Thyroid gland (tissue), 4 donors: ENCODE measurements at regions not wholly inside any gene's neighbourhood (a gene's known extent, or its start where the extent isn't known, plus 50 kb on each side); places are given as distances from the start of the nearest gene placed in this dataset.
"Not testable (repeated sequence)": the region's sequence is repeated elsewhere in the genome, so short reads cannot be mapped to it uniquely, and the experiment has no call there.

ENCODE experiments used
- DNase-seq, 2 donors: peaks; one replicate each; pipeline ENCODE4 v3.0.0-alpha.2; 2019
- H3K27ac ChIP-seq, 3 donors: fragments of 200-600 bp; sonication (generic); 1 replicate in 2 of 3; 2 replicates in 1 of 3; pipeline ENCODE4 v1.5.1; 2016 to 2019; ENCODE audit warnings: mild to moderate bottlenecking in 1 of 3, moderate library complexity in 1 of 3
- H3K27me3 ChIP-seq: fragments of 200-600 bp; sonication (generic); one replicate; pipeline ENCODE4 v1.5.1; 2019
- H3K36me3 ChIP-seq, 2 donors: fragments of 200-600 bp; sonication (generic); one replicate each; pipeline ENCODE4 v1.5.1; 2016 to 2019
- H3K4me1 ChIP-seq, 2 donors: fragments of 200-600 bp; sonication (generic); one replicate each; pipeline ENCODE4 v1.5.1; 2017 to 2019
- H3K4me3 ChIP-seq, 3 donors: fragments of 200-600 bp; sonication (generic); replicated peaks in 1 of 3; 1 replicate in 2 of 3; 2 replicates in 1 of 3; pipeline ENCODE4 v1.5.1; 2016; ENCODE audit warnings: mild to moderate bottlenecking in 1 of 3
- H3K9me3 ChIP-seq: fragments of 200-600 bp; sonication (generic); one replicate; pipeline ENCODE4 v1.5.1; 2017
- CTCF ChIP-seq, 6 experiments: fragments of 200-600 bp in 3 of 6; fragments of 450-650 bp in 3 of 6; sonication (generic) in 3 of 6; IDR thresholded peaks; one replicate each; pipeline ENCODE4 v1.5.1; 2016 to 2019; ENCODE audit warnings: antibody characterized with exemption in 6 of 6, mild to moderate bottlenecking in 2 of 6, inconsistent platforms in 1 of 6, moderate library complexity in 1 of 6
- POLR2A ChIP-seq, 2 donors: fragments of 450-650 bp; IDR thresholded peaks; one replicate each; pipeline ENCODE4 v1.6.1; 2017; ENCODE audit warnings: antibody characterized with exemption in 2 of 2, mild to moderate bottlenecking in 2 of 2, moderate library complexity in 1 of 2
- WGBS, 2 donors: methylation state at CpG; one replicate each; pipeline ENCODE4 v1.1.5; 2017; 5-methylcytosine and 5-hydroxymethylcytosine counted together
- intact Hi-C: fragments of 100-400 bp; cut with DNase I; formaldehyde crosslinking; loops from one replicate; pipeline ENCODE4 v1.15.1; 2023

- TF ChIP-seq CTCF (IDR thresholded peaks at IDR 0.05) (no peak), POLR2A (IDR thresholded peaks at IDR 0.05) (no peak)
- 72 to 81% methylated on average over 7 of the region's 7 CpGs for WGBS, 2 donors
- H3K27ac ChIP-seq = no peak overlapping the region
- no peaks in the 10 kb centered on the region for H3K27me3 ChIP-seq
- H3K4me3 ChIP-seq = no peak overlapping the region
- no peaks in the 10 kb centered on the region for H3K4me1 ChIP-seq
- DNase-seq = no peak
- H3K36me3 ChIP-seq = no peaks in the 10 kb centered on the region
- intact Hi-C loops = no loop called here
- H3K9me3 ChIP-seq = no peaks in the 10 kb centered on the region
Observed at GRCh38 chr9:111276431-111277128, 53.4 kb downstream of the OR2K2 start.

GRCh38 chr9:111274737-111275136 is 55.3 kb downstream of the OR2K2 start:
- WGBS, 2 donors = 99 to 100% methylated on average over 2 of the region's 2 CpGs
- H3K36me3 ChIP-seq = no peaks in the 10 kb centered on the region
- intact Hi-C loops = no loop called here
- H3K4me3 ChIP-seq = no peak overlapping the region
- no peak for TF ChIP-seq POLR2A (IDR thresholded peaks at IDR 0.05)
- TF ChIP-seq CTCF (IDR thresholded peaks at IDR 0.05) = no peak
- H3K4me1 ChIP-seq = peaks cover 0 to under 1% of the 10 kb centered on the region in 2 donors
- no peak overlapping the region for H3K27ac ChIP-seq
- no peaks in the 10 kb centered on the region for H3K27me3 ChIP-seq
- no peak for DNase-seq
- H3K9me3 ChIP-seq = no peaks in the 10 kb centered on the region

GRCh38 chr9:111272581-111272980 is 57.4 kb downstream of the OR2K2 start:
- Histone ChIP-seq H3K4me1 (peaks cover 0 to 12% of the 10 kb centered on the region in 2 donors), H3K27me3 (no peaks in the 10 kb centered on the region), H3K9me3 (no peaks in the 10 kb centered on the region), H3K4me3 (no peak overlapping the region), H3K27ac (no peak overlapping the region), H3K36me3 (no peaks in the 10 kb centered on the region)
- intact Hi-C loops = no loop called here
- no peak for DNase-seq
- TF ChIP-seq POLR2A (IDR thresholded peaks at IDR 0.05) = no peak
- 60 to 69% methylated on average over 4 of the region's 4 CpGs for WGBS, 2 donors

- WGBS, 2 donors = 80 to 91% methylated on average over 4 of the region's 4 CpGs
- Histone ChIP-seq H3K9me3 (no peaks in the 10 kb centered on the region), H3K4me1 (peaks cover 0 to 12% of the 10 kb centered on the region in 2 donors), H3K36me3 (no peaks in the 10 kb centered on the region), H3K27me3 (no peaks in the 10 kb centered on the region), H3K27ac (no peak overlapping the region), H3K4me3 (no peak overlapping the region)
- intact Hi-C loops = no loop called here
- DNase-seq = no peak
- TF ChIP-seq POLR2A (IDR thresholded peaks at IDR 0.05) (no peak), CTCF (IDR thresholded peaks at IDR 0.05) (no peak)
Observed at GRCh38 chr9:111271481-111272080, 58.4 kb downstream of the OR2K2 start.

GRCh38 chr9:111271047-111271446 is 59.0 kb downstream of the OR2K2 start:
- no peak for DNase-seq
- Histone ChIP-seq H3K27me3 (no peaks in the 10 kb centered on the region), H3K4me1 (peaks cover 0 to 12% of the 10 kb centered on the region in 2 donors), H3K36me3 (no peaks in the 10 kb centered on the region), H3K9me3 (no peaks in the 10 kb centered on the region), H3K4me3 (no peak overlapping the region), H3K27ac (no peak overlapping the region)
- no peak for TF ChIP-seq POLR2A (IDR thresholded peaks at IDR 0.05)
- no peak for TF ChIP-seq CTCF (IDR thresholded peaks at IDR 0.05)
- 92 to 98% methylated on average over 2 of the region's 2 CpGs for WGBS, 2 donors
- intact Hi-C loops = no loop called here

GRCh38 chr9:111266024-111266423 is 64.0 kb downstream of the OR2K2 start:
- peaks cover 0 to 12% of the 10 kb centered on the region in 2 donors for H3K4me1 ChIP-seq
- H3K27ac ChIP-seq, H3K9me3 ChIP-seq, H3K27me3 ChIP-seq, DNase-seq, intact Hi-C loops, H3K4me3 ChIP-seq, H3K36me3 ChIP-seq: not testable (repeated sequence)
- 91 to 93% methylated on average over 5 of the region's 5 CpGs for WGBS, 2 donors
